NCI-H1417 treated with DMSO at 0.1 percent for 48 hours (cell line): ENCODE measurements at regions not wholly inside any gene's neighbourhood (a gene's known extent, or its start where the extent isn't known, plus 50 kb on each side); places are given as distances from the start of the nearest gene placed in this dataset.
"Not testable (repeated sequence)": the region's sequence is repeated elsewhere in the genome, so short reads cannot be mapped to it uniquely, and the experiment has no call there.

Source experiments
- DNase-seq: peaks from one replicate; lab custom pipeline; 2025; lab: John Stamatoyannopoulos, UW

GRCh38 chr9:85077146-85077545, 407.6 kb downstream of the NTRK2 start:
- not testable (repeated sequence) for DNase-seq
